T-helper 17 cell (primary cell): ENCODE measurements at regions not wholly inside any gene's neighbourhood (a gene's known extent, or its start where the extent isn't known, plus 50 kb on each side); places are given as distances from the start of the nearest gene placed in this dataset.

Experiments
- ATAC-seq: fragments of 150-1000 bp; cut with Tn5 transposase; 2 replicates; pipeline ENCODE4 v1.10.0; 2021; ENCODE audit warnings: mild to moderate bottlenecking, moderate library complexity
- DNase-seq, 3 donors: peaks; one replicate each; pipeline versions ENCODE4 v3.0.0 to v3.0.0-alpha.2; 2020 to 2021
- H3K9me3 ChIP-seq: one replicate; pipeline ENCODE4 v1.7.0; 2013; ENCODE audit warnings: low read length, mild to moderate bottlenecking; ENCODE audit not compliant: control insufficient read depth, poor library complexity, severe bottlenecking
- H3K27ac Mint-ChIP-seq: one replicate; pipeline ENCODE4 v1.8.0; 2022; ENCODE audit warnings: mild to moderate bottlenecking, moderate library complexity, mixed read lengths
- H3K27me3 Mint-ChIP-seq: one replicate; pipeline ENCODE4 v1.8.0; 2022; ENCODE audit warnings: mixed read lengths
- H3K36me3 Mint-ChIP-seq: one replicate; pipeline ENCODE4 v1.8.0; 2022; ENCODE audit warnings: low read depth, mixed read lengths
- H3K4me1 Mint-ChIP-seq: one replicate; pipeline ENCODE4 v1.8.0; 2022; ENCODE audit warnings: mild to moderate bottlenecking, mixed read lengths
- H3K4me3 Mint-ChIP-seq: one replicate; pipeline ENCODE4 v1.8.0; 2022; ENCODE audit warnings: mild to moderate bottlenecking, moderate library complexity, mixed read lengths

DNA sequence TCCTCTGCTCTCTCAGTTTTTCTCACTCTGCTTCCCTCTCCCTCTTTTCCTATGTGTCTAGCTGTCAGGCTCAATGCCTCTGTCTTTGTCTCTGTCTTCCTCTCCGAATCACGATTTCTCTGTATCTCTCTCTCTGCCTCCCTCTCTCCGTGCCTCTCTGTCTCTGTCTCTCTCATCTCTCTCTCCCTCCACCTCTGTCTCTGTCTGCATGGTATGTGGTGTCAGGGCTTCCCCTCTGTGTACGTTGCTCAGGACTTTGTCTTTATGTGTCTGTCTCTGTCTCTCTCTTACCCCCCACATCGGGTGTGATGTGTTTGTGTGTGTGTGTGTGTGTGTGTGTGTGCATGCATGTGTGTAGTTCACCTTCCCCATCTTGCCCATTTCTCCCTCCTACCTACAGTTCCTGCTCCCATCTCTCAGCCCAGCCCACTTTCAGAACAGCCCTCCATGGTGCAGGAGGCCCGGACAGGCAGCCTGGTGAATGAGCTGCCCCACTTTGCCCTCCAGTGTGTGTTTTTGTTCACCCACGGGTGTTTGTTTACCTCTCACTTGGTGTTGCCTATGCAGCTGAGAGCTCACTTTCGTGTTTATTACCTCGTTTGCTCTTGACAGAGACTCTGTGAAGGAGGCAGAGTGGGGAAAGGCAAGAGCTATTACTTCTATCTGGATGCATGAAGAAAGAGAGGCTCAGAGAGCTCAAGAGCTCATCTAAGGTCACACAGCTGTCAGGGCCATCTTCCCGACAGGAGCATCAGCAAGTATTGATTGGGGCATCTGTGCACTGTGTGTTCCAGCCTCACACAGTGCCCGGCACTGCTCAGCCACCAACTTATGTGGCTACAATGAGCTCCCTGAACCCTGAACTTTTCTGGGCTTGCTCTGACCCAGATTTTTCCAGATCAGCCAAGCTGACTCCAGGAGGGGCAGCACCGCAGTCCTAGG is 163.5 kb upstream of the ZMIZ1 start:
- H3K4me1 Mint-ChIP-seq = peaks cover 2% of the 10 kb centered on the region
- no peak overlapping the region for H3K27ac Mint-ChIP-seq
- H3K9me3 ChIP-seq = no peaks in the 10 kb centered on the region
- no peak for DNase-seq
- peaks cover 3% of the 10 kb centered on the region for H3K36me3 Mint-ChIP-seq
- H3K27me3 Mint-ChIP-seq = peaks cover 5% of the 10 kb centered on the region
- H3K4me3 Mint-ChIP-seq = no peak overlapping the region
- ATAC-seq = no peak

DNA sequence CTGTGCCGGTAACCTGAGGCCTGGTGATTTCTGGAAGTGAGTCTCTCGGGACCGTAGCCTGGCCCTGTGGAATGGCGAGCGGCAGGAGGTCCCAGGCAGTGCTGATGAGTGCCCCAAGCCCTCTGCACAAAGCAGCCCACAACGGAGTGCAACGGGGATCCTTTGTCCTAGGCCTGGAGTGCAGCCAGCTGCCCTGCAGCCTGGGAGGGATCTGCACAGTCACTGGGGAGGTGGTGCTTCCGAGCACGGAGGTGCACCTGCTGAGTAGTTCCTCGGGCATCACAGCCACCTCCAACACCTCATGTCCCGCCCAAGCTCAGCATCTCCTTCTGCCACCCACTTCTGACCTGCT is 162.8 kb upstream of the ZMIZ1 start:
- Mint-ChIP-seq H3K27ac (no peak overlapping the region), H3K4me3 (no peak overlapping the region), H3K36me3 (peaks cover 3% of the 10 kb centered on the region), H3K27me3 (peaks cover 11% of the 10 kb centered on the region), H3K4me1 (peaks cover 2% of the 10 kb centered on the region)
- ATAC-seq (no peak), DNase-seq (no peak)
- H3K9me3 ChIP-seq = no peaks in the 10 kb centered on the region

GRCh38 chr10:78906734-78907390 is 161.9 kb upstream of the ZMIZ1 start:
- peaks cover 16% of the 10 kb centered on the region for H3K27me3 Mint-ChIP-seq
- no peak overlapping the region for H3K27ac Mint-ChIP-seq
- no peak for ATAC-seq
- no peak for DNase-seq
- peaks cover 5% of the 10 kb centered on the region for H3K4me1 Mint-ChIP-seq
- H3K36me3 Mint-ChIP-seq = peaks cover 3% of the 10 kb centered on the region
- H3K9me3 ChIP-seq = no peaks in the 10 kb centered on the region
- no peak overlapping the region for H3K4me3 Mint-ChIP-seq

- no peak for DNase-seq
- Mint-ChIP-seq H3K4me3 (no peak overlapping the region), H3K36me3 (peaks cover 3% of the 10 kb centered on the region), H3K27me3 (peaks cover 16% of the 10 kb centered on the region), H3K27ac (no peak overlapping the region), H3K4me1 (peaks cover 5% of the 10 kb centered on the region)
- no peaks in the 10 kb centered on the region for H3K9me3 ChIP-seq
- no peak for ATAC-seq
Measured at GRCh38 chr10:78907551-78908211, 161.1 kb upstream of the ZMIZ1 start.

GRCh38 chr10:78909221-78909620 is 159.5 kb upstream of the ZMIZ1 start:
- peaks cover 16% of the 10 kb centered on the region for H3K27me3 Mint-ChIP-seq
- peaks cover 3% of the 10 kb centered on the region for H3K36me3 Mint-ChIP-seq
- no peak for ATAC-seq
- no peak overlapping the region for H3K4me3 Mint-ChIP-seq
- no peaks in the 10 kb centered on the region for H3K9me3 ChIP-seq
- no peak for DNase-seq
- no peak overlapping the region for H3K27ac Mint-ChIP-seq
- H3K4me1 Mint-ChIP-seq = peaks cover 5% of the 10 kb centered on the region

GRCh38 chr10:78910021-78910420 is 158.7 kb upstream of the ZMIZ1 start:
- Mint-ChIP-seq H3K4me3 (no peak overlapping the region), H3K36me3 (no peaks in the 10 kb centered on the region), H3K4me1 (peaks cover 3% of the 10 kb centered on the region), H3K27ac (no peak overlapping the region), H3K27me3 (peaks cover 16% of the 10 kb centered on the region)
- no peak for DNase-seq
- ATAC-seq = no peak
- no peaks in the 10 kb centered on the region for H3K9me3 ChIP-seq

DNA sequence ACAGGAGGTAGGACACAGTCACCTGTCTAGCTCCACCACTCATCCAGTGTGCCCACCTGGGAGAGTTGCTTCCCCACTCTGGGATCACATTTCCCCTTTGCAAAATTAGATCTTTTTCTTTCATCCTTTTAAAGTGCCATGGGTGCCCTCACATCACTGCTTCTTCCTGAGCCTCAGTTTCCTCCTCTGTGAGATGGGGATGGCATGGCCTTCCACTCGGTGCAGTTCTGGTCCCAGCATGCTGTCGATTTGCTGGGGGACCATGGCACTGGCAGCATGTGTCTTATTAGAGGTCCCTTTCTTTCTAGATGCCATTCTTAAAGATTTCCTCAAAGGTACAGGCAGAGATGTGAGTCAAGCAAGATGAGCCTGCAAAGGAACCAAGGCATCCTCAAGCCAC is 158.3 kb upstream of the ZMIZ1 start:
- H3K9me3 ChIP-seq = no peaks in the 10 kb centered on the region
- ATAC-seq (no peak), DNase-seq (no peak)
- H3K36me3 Mint-ChIP-seq = no peaks in the 10 kb centered on the region
- peaks cover 16% of the 10 kb centered on the region for H3K27me3 Mint-ChIP-seq
- H3K4me1 Mint-ChIP-seq = peaks cover 3% of the 10 kb centered on the region
- H3K4me3 Mint-ChIP-seq = no peak overlapping the region
- H3K27ac Mint-ChIP-seq = no peak overlapping the region

- H3K27ac Mint-ChIP-seq = no peak overlapping the region
Measured at GRCh38 chr10:78910886-78911285, 157.9 kb upstream of the ZMIZ1 start.

DNA sequence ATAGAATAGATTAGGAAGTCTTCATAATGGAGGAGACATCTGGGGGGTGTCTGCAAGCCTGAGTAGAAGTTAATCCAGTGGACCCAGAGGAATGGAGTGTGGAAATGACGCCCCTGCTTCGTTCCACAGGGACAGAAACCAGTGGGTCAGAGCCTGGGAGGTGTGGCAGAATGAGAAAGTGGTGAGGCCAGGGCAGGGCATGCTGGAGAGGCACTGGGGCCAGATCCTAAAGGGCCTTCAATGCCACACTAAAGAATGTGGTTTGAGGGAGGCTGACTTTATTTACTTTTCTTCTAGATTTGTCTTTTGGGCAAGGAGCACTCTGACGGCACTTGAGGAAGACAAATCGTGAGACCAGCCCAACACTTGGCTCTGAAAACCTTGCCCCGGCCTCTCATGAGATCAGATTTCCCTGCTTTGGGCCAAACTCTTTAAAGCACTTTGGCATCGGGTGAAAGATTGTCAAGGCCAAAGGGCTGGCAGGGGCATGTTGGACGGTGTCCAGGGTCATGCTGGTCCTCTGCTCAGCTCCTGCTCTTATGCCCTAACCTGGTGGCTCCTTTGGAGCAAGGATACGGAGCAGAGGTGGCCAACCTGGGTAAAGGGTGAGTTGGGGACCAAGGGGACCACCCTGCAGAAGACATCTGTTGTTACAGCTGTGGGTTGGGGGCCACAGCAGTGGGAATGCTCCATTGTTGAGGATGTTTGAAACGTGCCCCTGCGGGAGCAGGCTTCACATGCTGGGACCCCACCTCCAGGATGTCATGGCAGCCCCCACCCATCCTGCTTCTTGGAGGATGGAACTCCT is 157.0 kb upstream of the ZMIZ1 start:
- no peaks in the 10 kb centered on the region for H3K36me3 Mint-ChIP-seq
- no peak for DNase-seq
- H3K27me3 Mint-ChIP-seq = peaks cover 16% of the 10 kb centered on the region
- no peak for ATAC-seq
- H3K4me3 Mint-ChIP-seq = no peak overlapping the region
- H3K27ac Mint-ChIP-seq = no peak overlapping the region
- H3K4me1 Mint-ChIP-seq = peaks cover 3% of the 10 kb centered on the region
- no peaks in the 10 kb centered on the region for H3K9me3 ChIP-seq

More at GRCh38 chr10:78910886-78911285, 157.9 kb upstream of the ZMIZ1 start:
- H3K27me3 Mint-ChIP-seq = peaks cover 16% of the 10 kb centered on the region
- DNase-seq (no peak), ATAC-seq (no peak)
- H3K9me3 ChIP-seq = no peaks in the 10 kb centered on the region
- no peaks in the 10 kb centered on the region for H3K36me3 Mint-ChIP-seq
- no peak overlapping the region for H3K4me3 Mint-ChIP-seq
- peaks cover 3% of the 10 kb centered on the region for H3K4me1 Mint-ChIP-seq

GRCh38 chr10:78912361-78913218 is 156.2 kb upstream of the ZMIZ1 start:
- DNase-seq (no peak), ATAC-seq (no peak)
- H3K4me1 Mint-ChIP-seq = peaks cover 3% of the 10 kb centered on the region
- no peaks in the 10 kb centered on the region for H3K9me3 ChIP-seq
- no peak overlapping the region for H3K27ac Mint-ChIP-seq
- peaks cover 16% of the 10 kb centered on the region for H3K27me3 Mint-ChIP-seq
- H3K36me3 Mint-ChIP-seq = no peaks in the 10 kb centered on the region
- no peak overlapping the region for H3K4me3 Mint-ChIP-seq

DNA sequence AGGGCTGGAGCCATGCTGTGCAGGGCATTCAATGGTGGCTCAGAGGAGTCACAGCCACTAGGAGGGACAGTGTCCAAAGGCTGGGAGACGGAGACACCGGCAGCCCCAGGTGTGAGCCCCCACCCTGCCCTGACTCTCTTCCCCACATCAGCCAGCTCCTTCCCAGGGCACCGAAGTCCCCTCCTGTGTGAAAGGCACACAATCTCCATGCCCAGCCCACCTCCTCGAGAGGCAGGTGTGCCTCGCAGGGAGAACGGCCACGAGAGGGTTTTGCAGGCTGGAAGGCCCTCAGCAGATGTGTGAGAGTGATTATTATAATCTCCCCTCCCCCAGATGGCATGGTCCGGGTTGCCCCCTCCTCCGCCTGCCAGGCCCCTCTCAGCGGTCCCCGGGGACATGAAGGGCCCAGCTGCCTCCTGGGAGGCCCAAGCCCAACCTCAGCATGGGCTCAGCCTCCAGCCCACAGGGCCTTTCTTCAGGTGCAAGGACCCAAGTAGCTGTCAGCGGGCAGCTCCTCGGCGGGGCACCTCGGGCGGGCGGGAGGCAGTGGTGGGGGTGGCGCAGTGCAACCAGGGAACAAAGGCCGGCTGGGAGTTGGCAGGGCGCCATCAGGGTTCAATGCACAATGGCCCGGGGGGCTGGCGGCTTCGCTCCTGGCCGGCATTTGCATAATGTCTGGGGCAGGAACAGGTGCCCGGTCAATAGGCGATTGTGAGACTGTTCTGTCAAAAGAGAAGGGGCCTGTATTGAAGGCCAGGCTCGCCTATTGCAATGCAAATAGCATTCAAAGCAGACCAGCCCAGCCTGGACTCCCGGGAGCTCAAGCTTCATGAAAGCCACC is 155.3 kb upstream of the ZMIZ1 start:
- H3K4me3 Mint-ChIP-seq = no peak overlapping the region
- no peaks in the 10 kb centered on the region for H3K36me3 Mint-ChIP-seq
- ATAC-seq (no peak), DNase-seq (no peak)
- H3K27me3 Mint-ChIP-seq = peaks cover 23% of the 10 kb centered on the region
- peaks cover 3% of the 10 kb centered on the region for H3K4me1 Mint-ChIP-seq
- H3K27ac Mint-ChIP-seq = no peak overlapping the region
- no peaks in the 10 kb centered on the region for H3K9me3 ChIP-seq

DNA sequence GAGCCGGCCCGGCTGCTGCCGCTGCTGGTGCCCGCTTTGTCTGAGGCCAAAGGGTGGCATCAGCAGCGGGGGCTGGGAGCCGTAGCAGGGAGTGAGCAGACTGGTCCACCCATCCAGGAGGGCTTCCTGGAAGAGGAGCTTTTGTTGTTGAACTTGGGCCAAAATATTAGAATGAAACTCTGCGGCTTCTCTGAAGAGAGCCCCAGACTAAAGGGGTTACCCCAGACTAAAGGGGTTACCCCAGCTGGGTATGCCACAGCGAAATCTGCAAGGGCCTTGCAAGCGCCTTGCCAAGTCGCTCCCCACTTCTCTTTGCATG is 154.7 kb upstream of the ZMIZ1 start:
- no peaks in the 10 kb centered on the region for H3K9me3 ChIP-seq
- DNase-seq = no peak
- Mint-ChIP-seq H3K36me3 (no peaks in the 10 kb centered on the region), H3K27me3 (peaks cover 19% of the 10 kb centered on the region), H3K4me1 (peaks cover 3% of the 10 kb centered on the region), H3K4me3 (no peak overlapping the region), H3K27ac (no peak overlapping the region)
- no peak for ATAC-seq
